NCI-H446 (cell line): ENCODE measurements at regions not wholly inside any gene's neighbourhood (a gene's known extent, or its start where the extent isn't known, plus 50 kb on each side); places are given as distances from the start of the nearest gene placed in this dataset.

Experiments
- DNase-seq, 2 experiments: peaks; one replicate each; lab custom pipeline; 2025; lab: John Stamatoyannopoulos, UW

- DNase-seq, result no peak
Measured at GRCh38 chr2:223107825-223108224, 55.8 kb downstream of the KCNE4 start.

- no peak for DNase-seq
Measured at GRCh38 chr2:223108351-223109050, 56.5 kb downstream of the KCNE4 start.

GRCh38 chr2:223109341-223109740 lies 57.4 kb downstream of the KCNE4 start:
- no peak for DNase-seq

GRCh38 chr2:223113161-223113560 lies 61.2 kb downstream of the KCNE4 start:
- no peak for DNase-seq

- no peak for DNase-seq
Measured at GRCh38 chr2:223114170-223114569, 62.2 kb downstream of the KCNE4 start.

GRCh38 chr2:223114917-223115316 lies 62.9 kb downstream of the KCNE4 start:
- DNase-seq, result no peak

- DNase-seq, result no peak
Measured at GRCh38 chr2:223117533-223117932, 65.5 kb downstream of the KCNE4 start.

GRCh38 chr2:223121283-223121682 lies 69.3 kb downstream of the KCNE4 start:
- no peak for DNase-seq

- peak in 1 of 2 experiments; percentile 14 for DNase-seq
Measured at GRCh38 chr2:223122781-223123180, 70.8 kb downstream of the KCNE4 start.

- DNase-seq, result no peak
Measured at GRCh38 chr2:223123855-223124610, 72.0 kb downstream of the KCNE4 start.

GRCh38 chr2:223141606-223142005 lies 89.6 kb downstream of the KCNE4 start:
- no peak for DNase-seq

GRCh38 chr2:223142118-223142517 lies 90.1 kb downstream of the KCNE4 start:
- no peak for DNase-seq

GRCh38 chr2:223147431-223147830 lies 95.4 kb downstream of the KCNE4 start:
- DNase-seq, result no peak

GRCh38 chr2:223148516-223148915 lies 96.5 kb downstream of the KCNE4 start:
- DNase-seq, result no peak

- no peak for DNase-seq
Measured at GRCh38 chr2:223155956-223156355, 104.0 kb downstream of the KCNE4 start.

GRCh38 chr2:223161873-223162458 lies 110.0 kb downstream of the KCNE4 start:
- no peak for DNase-seq

- DNase-seq, result no peak
Measured at GRCh38 chr2:223165423-223166214, 113.6 kb downstream of the KCNE4 start.

GRCh38 chr2:223166215-223166493 lies 114.2 kb downstream of the KCNE4 start:
- no peak for DNase-seq

- DNase-seq, result no peak
Measured at GRCh38 chr2:223166983-223167650, 115.1 kb downstream of the KCNE4 start.

GRCh38 chr2:223169830-223170605 lies 118.0 kb downstream of the KCNE4 start:
- no peak for DNase-seq

- no peak for DNase-seq
Measured at GRCh38 chr2:223176970-223177369, 125.0 kb downstream of the KCNE4 start.
